A673 (cell line): ENCODE measurements at regions not wholly inside any gene's neighbourhood (a gene's known extent, or its start where the extent isn't known, plus 50 kb on each side); places are given as distances from the start of the nearest gene placed in this dataset.
"Not testable (repeated sequence)": the region's sequence is repeated elsewhere in the genome, so short reads cannot be mapped to it uniquely, and the experiment has no call there.

Source experiments
- BruUV-seq: library from RNA; stranded (reverse); fragments of 400-500 nt; replicated peaks from 2 replicates; lab custom pipeline; 2021; lab: Mats Ljungman, UMichigan
- CTCF ChIA-PET: fragments of 300-600 bp; sonication (Branson Sonifier 250); formaldehyde crosslinking; loops from one replicate; lab custom pipeline; 2022; ENCODE audit warnings: antibody characterized with exemption; lab: Charles Lee
- POLR2A ChIA-PET: fragments of 300-600 bp; sonication (Branson Sonifier 250); formaldehyde crosslinking; loops from one replicate; lab custom pipeline; 2022; ENCODE audit warnings: antibody characterized with exemption; ENCODE audit not compliant: low non-redundant PET; lab: Charles Lee
- DNase-seq: peaks from one replicate; pipeline ENCODE4 v3.0.0-alpha.2; 2015; ENCODE audit warnings: low spot score
- H3K27ac ChIP-seq: fragments of 200-600 bp; sonication (generic); 2 replicates; pipeline ENCODE4 v1.5.1; 2016; ENCODE audit warnings: mixed run types, low read depth, mild to moderate bottlenecking, mixed read lengths, antibody characterized with exemption, low read length; ENCODE audit not compliant: poor library complexity, severe bottlenecking
- H3K27me3 ChIP-seq: fragments of 200-600 bp; sonication (generic); replicated peaks from 2 replicates; pipeline ENCODE4 v1.6.1; 2017; ENCODE audit warnings: mixed run types, low read depth, mild to moderate bottlenecking, mixed read lengths, antibody characterized with exemption, low read length; ENCODE audit not compliant: insufficient read depth, poor library complexity
- H3K36me3 ChIP-seq: fragments of 200-600 bp; sonication (generic); 2 replicates; pipeline ENCODE4 v1.6.1; 2016; ENCODE audit warnings: mixed run types, mild to moderate bottlenecking, mixed read lengths, antibody characterized with exemption, low read length; ENCODE audit not compliant: insufficient read depth, poor library complexity, severe bottlenecking
- H3K4me1 ChIP-seq: fragments of 200-600 bp; sonication (generic); 2 replicates; pipeline ENCODE4 v1.6.1; 2017; ENCODE audit warnings: mixed run types, mild to moderate bottlenecking, mixed read lengths, antibody characterized with exemption, low read length; ENCODE audit not compliant: insufficient read depth, poor library complexity, severe bottlenecking
- H3K4me3 ChIP-seq: fragments of 200-600 bp; sonication (generic); 2 replicates; pipeline ENCODE4 v1.5.1; 2016; ENCODE audit warnings: low read depth, mixed run types, mild to moderate bottlenecking, mixed read lengths, low read length; ENCODE audit not compliant: poor library complexity, severe bottlenecking
- H3K9me3 ChIP-seq: fragments of 200-600 bp; sonication (generic); 2 replicates; pipeline ENCODE4 v1.6.1; 2016; ENCODE audit warnings: mixed run types, low read depth, mild to moderate bottlenecking, mixed read lengths, antibody characterized with exemption, low read length; ENCODE audit not compliant: poor library complexity, severe bottlenecking
- CTCF ChIP-seq: fragments of 300-800, 200-600 bp; sonication (generic); conservative IDR thresholded peaks from 2 replicates; pipeline ENCODE4 v1.5.1; 2017; ENCODE audit warnings: low read depth, mild to moderate bottlenecking, antibody characterized with exemption, low read length, moderate library complexity, mixed read lengths
- EZH2 ChIP-seq: fragments of 200-600 bp; sonication (generic); IDR thresholded peaks from 2 replicates; pipeline ENCODE4 v1.6.1; 2017; ENCODE audit warnings: borderline replicate concordance, low read depth, mild to moderate bottlenecking, mixed read lengths, antibody characterized with exemption, low read length; ENCODE audit not compliant: poor library complexity, severe bottlenecking
- intact Hi-C: fragments of 100-400 bp; cut with micrococcal nuclease; formaldehyde crosslinking; loops from one replicate; pipeline ENCODE4 v1.10.0; 2022; ENCODE audit not compliant: unreplicated experiment

GRCh38 chr13:62377838-62378237 is 962.2 kb upstream of the PCDH20 start:
- POLR2A ChIA-PET, result no interaction called here
- intact Hi-C loops, result no loop called here
- Histone ChIP-seq H3K4me3 (no peak overlapping the region), H3K27ac (no peak overlapping the region), H3K9me3 (no peaks in the 10 kb centered on the region), H3K27me3 (no peaks in the 10 kb centered on the region), H3K36me3 (no peaks in the 10 kb centered on the region), H3K4me1 (no peaks in the 10 kb centered on the region)
- no peak for TF ChIP-seq CTCF
- TF ChIP-seq EZH2, result no peak
- BruUV-seq, result no TSS peak
- CTCF ChIA-PET, result no interaction called here
- no peak for DNase-seq

GRCh38 chr13:62375653-62376052 is 960.0 kb upstream of the PCDH20 start:
- H3K4me1 ChIP-seq, result no peaks in the 10 kb centered on the region
- no TSS peak for BruUV-seq
- ChIA-PET POLR2A (no interaction called here), CTCF (no interaction called here)
- no peak for DNase-seq
- no peak overlapping the region for H3K4me3 ChIP-seq
- H3K9me3 ChIP-seq, result no peaks in the 10 kb centered on the region
- intact Hi-C loops, result no loop called here
- TF ChIP-seq EZH2 (no peak), CTCF (no peak)
- H3K27ac ChIP-seq, result no peak overlapping the region
- no peaks in the 10 kb centered on the region for H3K27me3 ChIP-seq
- no peaks in the 10 kb centered on the region for H3K36me3 ChIP-seq

GRCh38 chr13:62371737-62372136 is 956.1 kb upstream of the PCDH20 start:
- Histone ChIP-seq H3K9me3 (no peaks in the 10 kb centered on the region), H3K4me3 (no peak overlapping the region), H3K36me3 (no peaks in the 10 kb centered on the region), H3K27me3 (no peaks in the 10 kb centered on the region), H3K27ac (no peak overlapping the region), H3K4me1 (no peaks in the 10 kb centered on the region)
- ChIA-PET POLR2A (no interaction called here), CTCF (no interaction called here)
- intact Hi-C loops, result no loop called here
- no TSS peak for BruUV-seq
- DNase-seq, result no peak
- TF ChIP-seq EZH2, result no peak
- no peak for TF ChIP-seq CTCF

GRCh38 chr13:62367971-62368370 is 952.3 kb upstream of the PCDH20 start:
- DNase-seq, H3K27me3 ChIP-seq, H3K4me3 ChIP-seq, POLR2A ChIA-PET, H3K4me1 ChIP-seq, H3K36me3 ChIP-seq, intact Hi-C loops, H3K9me3 ChIP-seq, CTCF ChIA-PET, H3K27ac ChIP-seq, BruUV-seq: not testable (repeated sequence)
